WTC11 (cell line): ENCODE measurements at regions not wholly inside any gene's neighbourhood (a gene's known extent, or its start where the extent isn't known, plus 50 kb on each side); places are given as distances from the start of the nearest gene placed in this dataset.

Experiments used
- ATAC-seq: fragments of 200-7000 bp; cut with Tn5 transposase; 2 replicates; pipeline ENCODE4 v1.10.0; 2021; ENCODE audit warnings: mild to moderate bottlenecking, moderate library complexity
- CTCF ChIA-PET: fragments of 300-600 bp; sonication (Branson Sonifier 250); formaldehyde crosslinking; loops from one replicate; lab custom pipeline; 2021; ENCODE audit warnings: antibody characterized with exemption; lab: Charles Lee
- POLR2A ChIA-PET: fragments of 350-600 bp; sonication (Branson Sonifier 250); formaldehyde crosslinking; loops from one replicate; lab custom pipeline; 2021; ENCODE audit warnings: antibody characterized with exemption; lab: Charles Lee
- DNase-seq: peaks from one replicate; pipeline ENCODE4 v3.0.0; 2021; ENCODE audit warnings: low spot score
- H3K27ac Mint-ChIP-seq: 2 replicates; pipeline ENCODE4 v1.8.0; 2021; ENCODE audit warnings: mixed read lengths
- H3K27me3 Mint-ChIP-seq: 2 replicates; pipeline ENCODE4 v1.8.0; 2021; ENCODE audit warnings: low read depth, mild to moderate bottlenecking, moderate library complexity, mixed read lengths
- H3K36me3 Mint-ChIP-seq: 2 replicates; pipeline ENCODE4 v1.8.0; 2021; ENCODE audit warnings: mixed read lengths
- H3K4me1 Mint-ChIP-seq: 2 replicates; pipeline ENCODE4 v1.8.0; 2022; ENCODE audit warnings: mixed read lengths
- H3K4me3 Mint-ChIP-seq: 2 replicates; pipeline ENCODE4 v1.8.0; 2021; ENCODE audit warnings: mild to moderate bottlenecking, moderate library complexity, mixed read lengths
- H3K9me3 Mint-ChIP-seq: 2 replicates; pipeline ENCODE4 v1.8.0; 2021; ENCODE audit warnings: mixed read lengths
- AFF4 ChIP-seq: sonication (generic); formaldehyde crosslinking; IDR thresholded peaks from 2 replicates; pipeline ENCODE4 v1.8.1; 2023; ENCODE audit warnings: mild to moderate bottlenecking, missing genetic modification reagents, borderline replicate concordance
- ARID4B ChIP-seq: sonication (generic); formaldehyde crosslinking; IDR thresholded peaks from 2 replicates; pipeline ENCODE4 v1.8.0; 2023; ENCODE audit warnings: missing genetic modification reagents, mild to moderate bottlenecking, borderline replicate concordance
- ATF3 ChIP-seq: sonication (generic); formaldehyde crosslinking; conservative IDR thresholded peaks from 2 replicates; pipeline ENCODE4 v1.8.1; 2022; ENCODE audit warnings: mild to moderate bottlenecking, missing genetic modification reagents
- FOXP4 ChIP-seq: sonication (generic); formaldehyde crosslinking; IDR thresholded peaks from 2 replicates; pipeline ENCODE4 v1.8.0; 2022; ENCODE audit warnings: mild to moderate bottlenecking, missing genetic modification reagents
- IRF1 ChIP-seq: sonication (generic); formaldehyde crosslinking; IDR thresholded peaks from 2 replicates; pipeline ENCODE4 v1.8.0; 2023; ENCODE audit warnings: missing genetic modification reagents
- JAZF1 ChIP-seq: fragments of 250-450 bp; sonication (Bioruptor Pico); IDR thresholded peaks from 2 replicates; pipeline ENCODE4 v1.9.0; 2021; ENCODE audit warnings: moderate library complexity, mild to moderate bottlenecking, inconsistent platforms
- NR2C2 ChIP-seq: sonication (generic); formaldehyde crosslinking; IDR thresholded peaks from 2 replicates; pipeline ENCODE4 v1.8.0; 2022; ENCODE audit warnings: mild to moderate bottlenecking, missing genetic modification reagents
- PREB ChIP-seq: sonication (generic); formaldehyde crosslinking; IDR thresholded peaks from 2 replicates; pipeline ENCODE4 v1.8.1; 2022; ENCODE audit warnings: mild to moderate bottlenecking, missing genetic modification reagents, moderate library complexity, borderline replicate concordance
- SOX15 ChIP-seq: fragments of 250-450 bp; sonication (Bioruptor Pico); IDR thresholded peaks from 2 replicates; pipeline ENCODE4 v1.9.0; 2021; ENCODE audit warnings: mild to moderate bottlenecking
- TEAD4 ChIP-seq: sonication (generic); formaldehyde crosslinking; IDR thresholded peaks from 2 replicates; pipeline ENCODE4 v1.8.0; 2022; ENCODE audit warnings: mild to moderate bottlenecking, missing genetic modification reagents
- TP53 ChIP-seq: sonication (generic); formaldehyde crosslinking; IDR thresholded peaks from 2 replicates; pipeline ENCODE4 v1.8.1; 2023; ENCODE audit warnings: mild to moderate bottlenecking, missing genetic modification reagents
- ZNF232 ChIP-seq: sonication (generic); formaldehyde crosslinking; IDR thresholded peaks from 2 replicates; pipeline ENCODE4 v1.8.0; 2022; ENCODE audit warnings: mild to moderate bottlenecking, missing genetic modification reagents
- ZNF317 ChIP-seq: sonication (generic); formaldehyde crosslinking; IDR thresholded peaks from 2 replicates; pipeline ENCODE4 v1.8.1; 2023; ENCODE audit warnings: low read depth, mild to moderate bottlenecking, moderate library complexity, missing genetic modification reagents, borderline replicate concordance
- ZNF425 ChIP-seq: fragments of 250-450 bp; sonication (Bioruptor Pico); conservative IDR thresholded peaks from 2 replicates; pipeline ENCODE4 v1.9.0; 2021; ENCODE audit warnings: mild to moderate bottlenecking

GRCh38 chr20:57034001-57034400 lies 232.4 kb downstream of the BMP7 start:
- Mint-ChIP-seq H3K4me3 (no peak overlapping the region), H3K36me3 (no peaks in the 10 kb centered on the region), H3K27me3 (peaks cover 9% of the 10 kb centered on the region; the same call in 1 of the 2 replicates), H3K4me1 (peaks cover 25% of the 10 kb centered on the region), H3K27ac (no peak overlapping the region), H3K9me3 (peaks cover 8% of the 10 kb centered on the region; the same call in 1 of the 2 replicates)
- ChIA-PET POLR2A (no interaction called here), CTCF (interaction anchor here (1.7 kb wide), 1 partner anchor 12 kb away, joined by 5 read pairs; no protein-coding TSS in a partner anchor)
- TF ChIP-seq AFF4 (CRISPR knock-in tag) (no peak), SOX15 (CRISPR knock-in tag) (no peak), ZNF425 (no peak), ZNF232 (no peak), PREB (no peak), JAZF1 (CRISPR knock-in tag) (no peak), ARID4B (no peak), TP53 (no peak), FOXP4 (CRISPR knock-in tag) (no peak), ZNF317 (no peak), TEAD4 (CRISPR knock-in tag) (no peak), IRF1 (no peak), NR2C2 (CRISPR knock-in tag) (no peak), ATF3 (CRISPR knock-in tag) (no peak)
- no peak for ATAC-seq
- DNase-seq = no peak
